HEK293 (cell line): ENCODE measurements at regions not wholly inside any gene's neighbourhood (a gene's known extent, or its start where the extent isn't known, plus 50 kb on each side); places are given as distances from the start of the nearest gene placed in this dataset.
A peak's percentile ranks its signal among the peaks of the same experiment; 100 is the strongest.
"Not testable (repeated sequence)": the region's sequence is repeated elsewhere in the genome, so short reads cannot be mapped to it uniquely, and the experiment has no call there.

Experiments
- CTCF ChIA-PET: fragments of 350-600 bp; formaldehyde crosslinking; extraction: SDS; loops from one replicate; lab custom pipeline; 2021; ENCODE audit warnings: antibody characterized with exemption; lab: Yijun Ruan, JAX
- POLR2A ChIA-PET: fragments of 300-600 bp; formaldehyde crosslinking; extraction: SDS; loops from one replicate; lab custom pipeline; 2020; ENCODE audit warnings: antibody characterized with exemption, inconsistent platforms; lab: Yijun Ruan, JAX
- H3K27ac ChIP-seq: fragments of 200-500 bp; sonication (Bioruptor generic); 2 replicates; pipeline ENCODE4 v1.5.1; 2014; ENCODE audit warnings: low read depth, low read length, control low read depth, inconsistent platforms; ENCODE audit errors: extremely low read depth
- H3K36me3 ChIP-seq, 2 experiments: fragments of 200-500 bp in 1 of 2; sonication (Bioruptor generic) in 1 of 2; 1 replicate in 1 of 2; 2 replicates in 1 of 2; pipeline ENCODE4 v1.5.1; 2014 to 2017; ENCODE audit warnings: inconsistent platforms in 2 of 2, low read length in 2 of 2; ENCODE audit not compliant: control insufficient read depth in 2 of 2, insufficient read depth in 1 of 2
- H3K4me1 ChIP-seq: fragments of 200-500 bp; sonication (Bioruptor generic); 2 replicates; pipeline ENCODE4 v1.5.1; 2014; ENCODE audit warnings: mild to moderate bottlenecking, low read length, inconsistent platforms; ENCODE audit not compliant: control insufficient read depth, insufficient read depth
- H3K4me3 ChIP-seq: 2 replicates; pipeline ENCODE4 v1.5.1; 2011; ENCODE audit warnings: low read depth, mild to moderate bottlenecking, control low read depth, low read length, moderate library complexity
- H3K9me3 ChIP-seq: fragments of 200-500 bp; sonication (Bioruptor generic); 2 replicates; pipeline ENCODE4 v1.5.1; 2014; ENCODE audit warnings: low read depth, low read length, inconsistent platforms; ENCODE audit not compliant: control insufficient read depth, insufficient read depth
- HOXC10 ChIP-seq: sonication (generic); formaldehyde crosslinking; IDR thresholded peaks from 2 replicates; pipeline ENCODE4 v1.8.1; 2023; ENCODE audit warnings: mild to moderate bottlenecking, missing genetic modification reagents
- IKZF3 ChIP-seq: fragments of 450-650 bp; IDR thresholded peaks from 2 replicates; pipeline ENCODE4 v1.5.0; 2018; ENCODE audit warnings: missing biosample characterization, mild to moderate bottlenecking, missing genetic modification characterization, moderate library complexity
- KLF1 ChIP-seq: fragments of 450-650 bp; formaldehyde crosslinking; IDR thresholded peaks from 2 replicates; pipeline ENCODE4 v1.5.1; 2016; ENCODE audit warnings: missing biosample characterization, missing genetic modification characterization
- KLF16 ChIP-seq: fragments of 450-650 bp; formaldehyde crosslinking; IDR thresholded peaks from 2 replicates; pipeline ENCODE4 v1.5.1; 2017; ENCODE audit warnings: missing biosample characterization, missing genetic modification characterization
- ZEB2 ChIP-seq: fragments of 450-650 bp; formaldehyde crosslinking; IDR thresholded peaks from 2 replicates; pipeline ENCODE4 v1.5.1; 2016; ENCODE audit warnings: missing biosample characterization, missing genetic modification characterization
- ZFP41 ChIP-seq: fragments of 450-650 bp; formaldehyde crosslinking; IDR thresholded peaks from 2 replicates; pipeline ENCODE4 v1.5.1; 2016; ENCODE audit warnings: missing biosample characterization, missing genetic modification characterization, borderline replicate concordance
- ZNF112 ChIP-seq: fragments of 450-650 bp; formaldehyde crosslinking; IDR thresholded peaks from 2 replicates; pipeline ENCODE4 v1.5.0; 2017; ENCODE audit warnings: missing biosample characterization, missing genetic modification characterization
- ZNF114 ChIP-seq: fragments of 450-650 bp; formaldehyde crosslinking; IDR thresholded peaks from 2 replicates; pipeline ENCODE4 v1.5.0; 2017; ENCODE audit warnings: missing biosample characterization, missing genetic modification characterization
- ZNF121 ChIP-seq: fragments of 450-650 bp; formaldehyde crosslinking; IDR thresholded peaks from 2 replicates; pipeline ENCODE4 v1.5.1; 2016; ENCODE audit warnings: missing biosample characterization, missing genetic modification characterization
- ZNF133 ChIP-seq: fragments of 450-650 bp; formaldehyde crosslinking; IDR thresholded peaks from 2 replicates; pipeline ENCODE4 v1.5.1; 2016; ENCODE audit warnings: missing biosample characterization, missing genetic modification characterization
- ZNF146 ChIP-seq: fragments of 450-650 bp; formaldehyde crosslinking; IDR thresholded peaks from 2 replicates; pipeline ENCODE4 v1.5.1; 2016; ENCODE audit warnings: missing biosample characterization, missing genetic modification characterization
- ZNF248 ChIP-seq: fragments of 450-650 bp; formaldehyde crosslinking; IDR thresholded peaks from 2 replicates; pipeline ENCODE4 v1.5.1; 2017; ENCODE audit warnings: missing biosample characterization, missing genetic modification characterization
- ZNF354C ChIP-seq: fragments of 450-650 bp; formaldehyde crosslinking; IDR thresholded peaks from 2 replicates; pipeline ENCODE4 v1.5.1; 2016; ENCODE audit warnings: missing biosample characterization, missing genetic modification characterization, low read depth, borderline replicate concordance
- ZNF37A ChIP-seq: fragments of 450-650 bp; IDR thresholded peaks from 2 replicates; pipeline ENCODE4 v1.5.1; 2018; ENCODE audit warnings: missing biosample characterization, missing genetic modification characterization
- ZNF398 ChIP-seq: fragments of 450-650 bp; formaldehyde crosslinking; IDR thresholded peaks from 2 replicates; pipeline ENCODE4 v1.5.1; 2017; ENCODE audit warnings: missing biosample characterization, missing genetic modification characterization
- ZNF544 ChIP-seq: fragments of 450-650 bp; formaldehyde crosslinking; IDR thresholded peaks from 2 replicates; pipeline ENCODE4 v1.5.0; 2017; ENCODE audit warnings: missing biosample characterization, missing genetic modification characterization
- ZNF747 ChIP-seq: fragments of 450-650 bp; formaldehyde crosslinking; IDR thresholded peaks from 2 replicates; pipeline ENCODE4 v1.5.1; 2016; ENCODE audit warnings: missing biosample characterization, missing genetic modification characterization
- ZNF837 ChIP-seq: fragments of 450-650 bp; formaldehyde crosslinking; IDR thresholded peaks from 2 replicates; pipeline ENCODE4 v1.5.1; 2016; ENCODE audit warnings: missing biosample characterization, missing genetic modification characterization
- ZNF843 ChIP-seq: fragments of 450-650 bp; formaldehyde crosslinking; IDR thresholded peaks from 2 replicates; pipeline ENCODE4 v1.5.1; 2016; ENCODE audit warnings: missing biosample characterization, missing genetic modification characterization
- ZSCAN16 ChIP-seq: fragments of 450-650 bp; formaldehyde crosslinking; IDR thresholded peaks from 2 replicates; pipeline ENCODE4 v1.5.1; 2016; ENCODE audit warnings: missing biosample characterization, missing genetic modification characterization
- TF ChIP-seq, protein P1 (sequence below): fragments of 450-650 bp; formaldehyde crosslinking; IDR thresholded peaks from 2 replicates; pipeline ENCODE4 v1.5.1; 2016; ENCODE audit warnings: missing biosample characterization, missing genetic modification characterization, low read depth

DNA sequence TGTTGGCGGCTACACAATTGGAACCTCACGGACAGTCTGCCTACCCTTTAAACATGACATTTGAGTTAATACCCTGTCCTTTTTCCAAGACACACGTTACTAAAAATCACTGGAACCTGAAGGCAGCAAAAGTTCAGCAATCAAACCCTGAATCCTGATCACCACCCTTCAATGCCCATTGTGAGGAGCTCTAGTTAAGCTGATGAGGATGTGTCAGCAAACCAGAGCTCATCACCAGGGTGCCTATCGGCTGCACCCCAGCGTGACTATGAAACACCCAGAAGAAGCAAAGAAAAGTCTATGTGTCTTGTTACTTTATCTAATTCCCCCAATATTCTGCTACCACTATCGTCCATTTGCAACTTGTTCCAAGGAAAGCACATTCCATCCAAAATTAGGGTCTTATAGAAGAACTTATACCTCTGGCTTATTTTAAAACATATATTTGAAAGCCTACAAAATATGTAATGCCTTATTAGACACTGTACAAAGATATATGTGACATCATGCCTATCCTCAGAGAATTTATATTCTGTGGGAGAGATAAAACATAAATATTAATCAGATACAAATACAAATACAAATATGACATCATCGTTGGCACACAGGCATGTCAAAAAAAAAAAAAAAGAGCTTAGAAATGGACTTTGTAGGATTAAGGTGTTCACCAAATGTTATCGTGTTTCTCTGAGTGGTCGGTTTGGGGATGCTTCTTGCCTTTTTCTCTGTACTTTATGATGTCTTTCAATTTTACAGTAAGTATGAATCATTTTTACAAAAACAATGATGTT, 219.7 kb upstream of the SETMAR start:
- H3K4me1 ChIP-seq = no peaks in the 10 kb centered on the region
- ChIA-PET POLR2A (no interaction called here), CTCF (no interaction called here)
- H3K27ac ChIP-seq = no peak overlapping the region
- H3K36me3 ChIP-seq = no peaks in the 10 kb centered on the region
- no peaks in the 10 kb centered on the region for H3K9me3 ChIP-seq
- H3K4me3 ChIP-seq = no peak overlapping the region
- TF ChIP-seq, protein P1, sequence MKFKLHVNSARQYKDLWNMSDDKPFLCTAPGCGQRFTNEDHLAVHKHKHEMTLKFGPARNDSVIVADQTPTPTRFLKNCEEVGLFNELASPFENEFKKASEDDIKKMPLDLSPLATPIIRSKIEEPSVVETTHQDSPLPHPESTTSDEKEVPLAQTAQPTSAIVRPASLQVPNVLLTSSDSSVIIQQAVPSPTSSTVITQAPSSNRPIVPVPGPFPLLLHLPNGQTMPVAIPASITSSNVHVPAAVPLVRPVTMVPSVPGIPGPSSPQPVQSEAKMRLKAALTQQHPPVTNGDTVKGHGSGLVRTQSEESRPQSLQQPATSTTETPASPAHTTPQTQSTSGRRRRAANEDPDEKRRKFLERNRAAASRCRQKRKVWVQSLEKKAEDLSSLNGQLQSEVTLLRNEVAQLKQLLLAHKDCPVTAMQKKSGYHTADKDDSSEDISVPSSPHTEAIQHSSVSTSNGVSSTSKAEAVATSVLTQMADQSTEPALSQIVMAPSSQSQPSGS (tag by site-specific recombination) = peak; percentile 80
- TF ChIP-seq HOXC10 (CRISPR knock-in tag) = no peak

GRCh38 chr3:4084271-4084670, 218.9 kb upstream of the SETMAR start:
- POLR2A ChIA-PET = no interaction called here
- Histone ChIP-seq H3K4me3 (no peak overlapping the region), H3K9me3 (no peaks in the 10 kb centered on the region), H3K4me1 (no peaks in the 10 kb centered on the region), H3K27ac (no peak overlapping the region), H3K36me3 (no peaks in the 10 kb centered on the region)
- TF ChIP-seq ZNF398 (no peak), ZNF146 (tag by site-specific recombination) (no peak), ZNF37A (no peak), ZNF837 (tag by site-specific recombination) (no peak), ZNF747 (tag by site-specific recombination) (no peak), ZSCAN16 (tag by site-specific recombination) (no peak), ZNF843 (tag by site-specific recombination) (no peak), ZNF354C (tag by site-specific recombination) (no peak), ZEB2 (no peak), ZNF248 (tag by site-specific recombination) (no peak), ZNF544 (no peak), ZNF121 (no peak), KLF1 (no peak), KLF16 (tag by site-specific recombination) (no peak), IKZF3 (tag by site-specific recombination) (no peak)
- CTCF ChIA-PET = interaction anchor here (0.7 kb wide), 1 partner anchor 25 kb away, joined by 3 read pairs; no protein-coding TSS in a partner anchor

- H3K9me3 ChIP-seq, H3K27ac ChIP-seq, H3K36me3 ChIP-seq, POLR2A ChIA-PET, CTCF ChIA-PET, H3K4me1 ChIP-seq, H3K4me3 ChIP-seq: not testable (repeated sequence)
These were observed 216.5 kb upstream of the SETMAR start for GRCh38 chr3:4086662-4087061.

DNA sequence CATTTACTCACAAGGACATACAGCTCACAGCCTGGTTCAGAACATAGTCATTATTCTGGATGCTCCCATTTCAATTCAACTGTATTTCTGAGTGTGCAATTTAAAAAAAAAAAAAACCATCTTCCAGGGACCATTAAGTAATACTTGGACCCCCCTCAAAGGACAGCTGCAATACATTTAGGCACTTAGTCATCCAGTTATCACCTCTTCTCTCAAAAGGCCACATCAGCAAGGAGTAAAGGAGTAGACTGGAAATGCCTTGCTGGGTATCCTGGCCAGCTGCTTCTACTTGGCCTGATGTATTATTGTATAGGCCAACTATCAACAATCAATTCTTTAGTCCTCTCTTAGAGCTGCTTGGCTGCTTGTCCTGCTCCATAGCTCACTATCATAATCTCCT, 211.4 kb upstream of the SETMAR start:
- H3K36me3 ChIP-seq = no peaks in the 10 kb centered on the region
- no peaks in the 10 kb centered on the region for H3K9me3 ChIP-seq
- no peak overlapping the region for H3K4me3 ChIP-seq
- H3K4me1 ChIP-seq = no peaks in the 10 kb centered on the region
- CTCF ChIA-PET = interaction anchor here (1.0 kb wide), 2 partner anchors 93 to 180 kb away, joined by 3 read pairs; no protein-coding TSS in a partner anchor
- POLR2A ChIA-PET = no interaction called here
- no peak overlapping the region for H3K27ac ChIP-seq
- TF ChIP-seq ZNF112 (tag by site-specific recombination) (no peak), ZFP41 (no peak), ZNF114 (tag by site-specific recombination) (no peak), ZNF133 (tag by site-specific recombination) (no peak)
